Sigmoid colon (tissue), 6 donors: ENCODE measurements at regions not wholly inside any gene's neighbourhood (a gene's known extent, or its start where the extent isn't known, plus 50 kb on each side); places are given as distances from the start of the nearest gene placed in this dataset.

Experiments
- DNase-seq: peaks from one replicate; pipeline ENCODE4 v3.0.0-alpha.2; 2019
- H3K27ac ChIP-seq, 4 donors: fragments of 200-600 bp; sonication (generic); one replicate each; pipeline ENCODE4 v1.5.1; 2016 to 2019; ENCODE audit warnings: mild to moderate bottlenecking in 1 of 4
- H3K27me3 ChIP-seq, 3 donors: fragments of 200-600 bp; sonication (generic); one replicate each; pipeline ENCODE4 v1.5.1; 2019; ENCODE audit warnings: mild to moderate bottlenecking in 1 of 3
- H3K36me3 ChIP-seq, 4 donors: fragments of 200-600 bp; sonication (generic); one replicate each; pipeline ENCODE4 v1.5.1; 2016 to 2019
- H3K4me1 ChIP-seq, 4 donors: fragments of 200-600 bp; sonication (generic); one replicate each; pipeline ENCODE4 v1.5.1; 2017 to 2019
- H3K4me3 ChIP-seq, 4 donors: fragments of 200-600 bp; sonication (generic); one replicate each; pipeline ENCODE4 v1.5.1; 2017 to 2019; ENCODE audit warnings: mild to moderate bottlenecking in 2 of 4, moderate library complexity in 1 of 4
- H3K9me3 ChIP-seq, 4 donors: fragments of 200-600 bp in 3 of 4; sonication (generic) in 3 of 4; one replicate each; pipeline versions ENCODE4 v1.5.1 to v1.6.1; 2013 to 2019
- CTCF ChIP-seq, 4 experiments: fragments of 450-650 bp in 3 of 4; fragments of 200-600 bp in 1 of 4; IDR thresholded peaks; one replicate each; pipeline ENCODE4 v1.5.1; 2016 to 2019; ENCODE audit warnings: antibody characterized with exemption in 4 of 4, mild to moderate bottlenecking in 3 of 4, moderate library complexity in 2 of 4
- EP300 ChIP-seq, 4 donors: sonication (generic); formaldehyde crosslinking; IDR thresholded peaks; one replicate each; pipeline ENCODE4 v1.6.1; 2017; ENCODE audit warnings: antibody characterized with exemption in 4 of 4
- POLR2A ChIP-seq, 2 donors: fragments of 450-650 bp; IDR thresholded peaks; one replicate each; pipeline ENCODE4 v1.6.1; 2016; ENCODE audit warnings: antibody characterized with exemption in 2 of 2, mild to moderate bottlenecking in 2 of 2, moderate library complexity in 2 of 2
- POLR2AphosphoS5 ChIP-seq, 4 donors: sonication (generic); formaldehyde crosslinking; IDR thresholded peaks; one replicate each; pipeline ENCODE4 v1.6.1; 2017; ENCODE audit warnings: antibody characterized with exemption in 4 of 4
- WGBS, 2 donors: extraction: QIAGEN DNeasy Blood & Tissue Kit; methylation state at CpG; one replicate each; pipeline ENCODE4 v1.1.7; 2013; 5-methylcytosine and 5-hydroxymethylcytosine counted together
- intact Hi-C: fragments of 100-400 bp; cut with DNase I; formaldehyde crosslinking; loops from one replicate; pipeline ENCODE4 v1.15.1; 2023
- donor health status: healthy with polysubstance abuse.
- donor health status: healthy.

- no peak for TF ChIP-seq POLR2AphosphoS5 (IDR thresholded peaks at IDR 0.05)
- TF ChIP-seq POLR2A (IDR thresholded peaks at IDR 0.05) = no peak
- no peak for TF ChIP-seq CTCF (IDR thresholded peaks at IDR 0.05)
- TF ChIP-seq EP300 (IDR thresholded peaks at IDR 0.05) = no peak
- Histone ChIP-seq H3K9me3 (no peaks in the 10 kb centered on the region), H3K27ac (no peak overlapping the region), H3K4me3 (no peak overlapping the region), H3K4me1 (no peaks in the 10 kb centered on the region), H3K36me3 (no peaks in the 10 kb centered on the region), H3K27me3 (no peaks in the 10 kb centered on the region)
- 34 to 62% methylated on average over 3 of the region's 3 CpGs for WGBS, 2 donors
- intact Hi-C loops = no loop called here
- no peak for DNase-seq
Observed at GRCh38 chr12:24036438-24037216, 87.2 kb upstream of the SOX5 start.

- H3K4me1 ChIP-seq = no peaks in the 10 kb centered on the region
- no peak overlapping the region for H3K4me3 ChIP-seq
- peaks cover 0 to 3% (median 0%) of the 10 kb centered on the region in 4 donors for H3K9me3 ChIP-seq
- 88 to 89% methylated on average over 3 of the region's 3 CpGs for WGBS, 2 donors
- no peaks in the 10 kb centered on the region for H3K27me3 ChIP-seq
- DNase-seq = no peak
- H3K27ac ChIP-seq = no peak overlapping the region
- TF ChIP-seq POLR2AphosphoS5 (IDR thresholded peaks at IDR 0.05) = no peak
- no peak for TF ChIP-seq POLR2A (IDR thresholded peaks at IDR 0.05)
- TF ChIP-seq CTCF (IDR thresholded peaks at IDR 0.05) = no peak
- no peak for TF ChIP-seq EP300 (IDR thresholded peaks at IDR 0.05)
- intact Hi-C loops = no loop called here
- no peaks in the 10 kb centered on the region for H3K36me3 ChIP-seq
Observed at GRCh38 chr12:24034894-24035293, 85.4 kb upstream of the SOX5 start.

GRCh38 chr12:24034160-24034559 is 84.7 kb upstream of the SOX5 start:
- H3K4me1 ChIP-seq = no peaks in the 10 kb centered on the region
- no peak overlapping the region for H3K27ac ChIP-seq
- H3K4me3 ChIP-seq = no peak overlapping the region
- TF ChIP-seq POLR2AphosphoS5 (IDR thresholded peaks at IDR 0.05) (no peak), POLR2A (IDR thresholded peaks at IDR 0.05) (no peak), EP300 (IDR thresholded peaks at IDR 0.05) (no peak), CTCF (IDR thresholded peaks at IDR 0.05) (no peak)
- no peaks in the 10 kb centered on the region for H3K36me3 ChIP-seq
- no peaks in the 10 kb centered on the region for H3K27me3 ChIP-seq
- WGBS, 2 donors = 87 to 88% methylated on average over 3 of the region's 3 CpGs
- no peak for DNase-seq
- peaks cover 0 to 3% (median 0%) of the 10 kb centered on the region in 4 donors for H3K9me3 ChIP-seq
- intact Hi-C loops = no loop called here

- WGBS, 2 donors = 55 to 61% methylated on average over 3 of the region's 3 CpGs
- Histone ChIP-seq H3K4me3 (no peak overlapping the region), H3K27ac (no peak overlapping the region), H3K4me1 (no peaks in the 10 kb centered on the region), H3K36me3 (no peaks in the 10 kb centered on the region), H3K27me3 (no peaks in the 10 kb centered on the region), H3K9me3 (peaks cover 0 to 3% (median 0%) of the 10 kb centered on the region in 4 donors)
- intact Hi-C loops = no loop called here
- TF ChIP-seq EP300 (IDR thresholded peaks at IDR 0.05) (no peak), POLR2AphosphoS5 (IDR thresholded peaks at IDR 0.05) (no peak), CTCF (IDR thresholded peaks at IDR 0.05) (no peak), POLR2A (IDR thresholded peaks at IDR 0.05) (no peak)
- no peak for DNase-seq
Observed at GRCh38 chr12:24027352-24027751, 77.9 kb upstream of the SOX5 start.
